ENCODE measurements at regions not wholly inside any gene's neighbourhood (a gene's known extent, or its start where the extent isn't known, plus 50 kb on each side); places are given as distances from the start of the nearest gene placed in this dataset.

DNA sequence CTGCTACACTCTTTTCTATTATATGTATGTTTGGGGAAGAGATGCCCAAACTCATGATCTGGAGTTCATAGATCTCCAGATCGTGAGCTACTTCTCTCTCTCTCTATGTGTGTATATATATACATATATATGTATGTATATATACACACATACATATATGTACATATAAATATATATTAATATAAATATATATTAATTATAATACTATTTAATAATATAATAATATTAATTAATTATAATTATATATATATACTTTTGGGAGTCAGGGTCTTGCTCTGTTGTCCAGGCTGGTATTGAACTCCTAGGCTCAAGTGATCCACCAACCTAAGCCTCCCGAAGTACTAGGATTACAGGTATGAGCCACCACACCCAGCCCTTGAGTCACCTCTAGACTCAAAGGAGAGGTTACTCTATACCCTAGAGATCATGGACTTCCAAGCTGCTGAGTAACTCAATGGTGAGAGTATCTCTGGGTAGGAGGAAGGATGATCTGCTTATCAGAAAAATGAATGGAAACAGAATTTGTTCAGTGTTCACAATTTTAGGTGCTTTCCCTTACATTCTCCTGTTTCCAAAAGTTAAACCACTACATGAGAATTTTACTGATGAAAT, 463.5 kb upstream of the TRIB2 start:
- DNase-seq: no peak
- WGBS, 2 donors: 95% methylated on average over 2 of the region's 2 CpGs
- peaks cover 0 to 14% (median 10%) of the 10 kb centered on the region in 4 donors for H3K4me1 ChIP-seq
- H3K27ac ChIP-seq: no peak overlapping the region
- no peak overlapping the region for H3K4me3 ChIP-seq
- intact Hi-C loops (cut with DNase I): no loop called here
- H3K36me3 ChIP-seq: no peaks in the 10 kb centered on the region
- TF ChIP-seq POLR2A (IDR thresholded peaks at IDR 0.05): no peak
- no peaks in the 10 kb centered on the region for H3K9me3 ChIP-seq
- no peaks in the 10 kb centered on the region for H3K27me3 ChIP-seq

DNA sequence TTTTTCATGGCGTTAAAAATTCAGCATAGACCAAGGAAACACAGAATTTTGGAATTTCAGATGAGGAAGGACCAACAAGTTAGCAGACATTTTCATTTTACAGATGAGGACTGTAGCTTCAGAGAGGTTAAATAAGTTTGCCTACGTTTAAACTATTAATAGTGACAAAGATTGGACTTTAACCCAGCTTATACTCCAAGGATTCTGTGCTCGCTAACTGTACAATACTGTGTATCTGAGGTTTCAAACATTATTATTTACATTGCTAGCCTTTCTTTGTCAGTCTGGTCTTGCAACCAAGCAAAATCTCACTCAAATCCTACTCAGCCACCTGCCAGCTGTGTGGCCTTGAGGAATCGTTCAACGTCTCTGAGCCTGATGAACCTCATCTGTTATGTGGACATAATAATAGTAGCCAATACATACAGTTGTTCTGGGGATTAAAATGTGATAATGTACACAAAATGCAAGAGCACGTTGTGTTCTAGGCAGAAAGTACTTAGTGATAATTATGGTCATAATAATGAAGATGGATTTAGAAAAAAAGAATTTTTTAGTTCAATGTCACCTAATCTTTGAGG, 462.4 kb upstream of the TRIB2 start:
- intact Hi-C loops (cut with DNase I): no loop called here
- 64 to 78% methylated on average over 6 of the region's 6 CpGs for WGBS, 2 donors
- Histone ChIP-seq H3K27ac (no peak overlapping the region), H3K27me3 (no peaks in the 10 kb centered on the region), H3K4me1 (peaks cover 0 to 14% (median 10%) of the 10 kb centered on the region in 4 donors), H3K4me3 (no peak overlapping the region), H3K9me3 (no peaks in the 10 kb centered on the region), H3K36me3 (no peaks in the 10 kb centered on the region)
- no peak for DNase-seq
- TF ChIP-seq POLR2A (IDR thresholded peaks at IDR 0.05) (no peak), POLR2AphosphoS5 (IDR thresholded peaks at IDR 0.05) (no peak), EP300 (IDR thresholded peaks at IDR 0.05) (no peak)
- TF ChIP-seq, protein P1, sequence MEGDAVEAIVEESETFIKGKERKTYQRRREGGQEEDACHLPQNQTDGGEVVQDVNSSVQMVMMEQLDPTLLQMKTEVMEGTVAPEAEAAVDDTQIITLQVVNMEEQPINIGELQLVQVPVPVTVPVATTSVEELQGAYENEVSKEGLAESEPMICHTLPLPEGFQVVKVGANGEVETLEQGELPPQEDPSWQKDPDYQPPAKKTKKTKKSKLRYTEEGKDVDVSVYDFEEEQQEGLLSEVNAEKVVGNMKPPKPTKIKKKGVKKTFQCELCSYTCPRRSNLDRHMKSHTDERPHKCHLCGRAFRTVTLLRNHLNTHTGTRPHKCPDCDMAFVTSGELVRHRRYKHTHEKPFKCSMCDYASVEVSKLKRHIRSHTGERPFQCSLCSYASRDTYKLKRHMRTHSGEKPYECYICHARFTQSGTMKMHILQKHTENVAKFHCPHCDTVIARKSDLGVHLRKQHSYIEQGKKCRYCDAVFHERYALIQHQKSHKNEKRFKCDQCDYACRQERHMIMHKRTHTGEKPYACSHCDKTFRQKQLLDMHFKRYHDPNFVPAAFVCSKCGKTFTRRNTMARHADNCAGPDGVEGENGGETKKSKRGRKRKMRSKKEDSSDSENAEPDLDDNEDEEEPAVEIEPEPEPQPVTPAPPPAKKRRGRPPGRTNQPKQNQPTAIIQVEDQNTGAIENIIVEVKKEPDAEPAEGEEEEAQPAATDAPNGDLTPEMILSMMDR (IDR thresholded peaks at IDR 0.05): no peak

DNA sequence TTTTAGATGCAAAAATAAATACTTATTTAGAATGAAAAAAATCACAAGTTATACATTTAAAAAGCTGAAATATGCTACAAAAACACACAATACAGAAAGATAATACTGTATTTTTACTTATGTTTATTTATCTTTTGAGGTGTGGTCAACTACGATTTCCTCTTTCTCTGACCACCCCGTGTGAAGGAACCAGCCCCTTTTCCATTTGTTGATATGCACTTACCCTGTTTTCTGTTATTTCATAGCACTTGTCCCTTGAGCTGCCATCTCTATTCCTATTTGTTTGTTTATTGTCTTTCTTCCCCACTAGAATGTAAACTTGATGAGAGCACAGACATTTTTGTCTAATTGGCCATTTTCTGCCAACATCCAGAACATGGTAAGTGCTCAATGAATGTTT, 460.5 kb upstream of the TRIB2 start:
- H3K4me1 ChIP-seq: peaks cover 0 to 14% (median 10%) of the 10 kb centered on the region in 4 donors
- no peak overlapping the region for H3K4me3 ChIP-seq
- no peaks in the 10 kb centered on the region for H3K27me3 ChIP-seq
- no peaks in the 10 kb centered on the region for H3K9me3 ChIP-seq
- no peak for DNase-seq
- H3K36me3 ChIP-seq: no peaks in the 10 kb centered on the region
- H3K27ac ChIP-seq: no peak overlapping the region
- intact Hi-C loops (cut with DNase I): no loop called here
- 43 to 51% methylated on average over 2 of the region's 2 CpGs for WGBS, 2 donors
- TF ChIP-seq, protein P1 (IDR thresholded peaks at IDR 0.05): no peak
- TF ChIP-seq POLR2A (IDR thresholded peaks at IDR 0.05) (no peak), POLR2AphosphoS5 (IDR thresholded peaks at IDR 0.05) (no peak), EP300 (IDR thresholded peaks at IDR 0.05) (no peak)

DNA sequence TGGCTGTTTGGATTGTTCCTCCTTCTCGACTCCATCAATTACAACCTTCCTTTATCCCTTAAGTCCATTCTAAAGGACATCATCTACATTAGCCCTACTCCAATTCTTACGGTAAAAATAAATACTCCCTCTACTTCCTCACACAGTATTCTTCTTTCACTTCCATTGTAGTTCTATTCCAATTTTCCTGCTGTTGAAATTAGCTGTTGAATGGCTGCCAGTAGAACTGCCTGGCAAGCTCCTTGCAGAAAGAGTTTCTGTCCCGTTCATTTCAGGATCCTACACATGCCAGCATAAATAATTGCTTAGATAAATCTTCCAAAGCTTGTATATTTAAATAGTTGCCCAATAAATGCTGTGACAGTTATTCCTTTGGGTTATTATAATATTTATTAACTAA, 459.3 kb upstream of the TRIB2 start:
- Histone ChIP-seq H3K27me3 (no peaks in the 10 kb centered on the region), H3K4me1 (peaks cover 0 to 20% (median 14%) of the 10 kb centered on the region in 4 donors), H3K9me3 (no peaks in the 10 kb centered on the region), H3K27ac (peak overlapping the region in 1 of 4 donors; percentile 35), H3K4me3 (no peak overlapping the region), H3K36me3 (no peaks in the 10 kb centered on the region)
- DNase-seq: no peak
- TF ChIP-seq POLR2AphosphoS5 (IDR thresholded peaks at IDR 0.05) (peak in 1 of 4 donors; percentile 6), EP300 (IDR thresholded peaks at IDR 0.05) (no peak)
- 69 to 74% methylated on average over 3 of the region's 3 CpGs for WGBS, 2 donors
- intact Hi-C loops (cut with DNase I): no loop called here

DNA sequence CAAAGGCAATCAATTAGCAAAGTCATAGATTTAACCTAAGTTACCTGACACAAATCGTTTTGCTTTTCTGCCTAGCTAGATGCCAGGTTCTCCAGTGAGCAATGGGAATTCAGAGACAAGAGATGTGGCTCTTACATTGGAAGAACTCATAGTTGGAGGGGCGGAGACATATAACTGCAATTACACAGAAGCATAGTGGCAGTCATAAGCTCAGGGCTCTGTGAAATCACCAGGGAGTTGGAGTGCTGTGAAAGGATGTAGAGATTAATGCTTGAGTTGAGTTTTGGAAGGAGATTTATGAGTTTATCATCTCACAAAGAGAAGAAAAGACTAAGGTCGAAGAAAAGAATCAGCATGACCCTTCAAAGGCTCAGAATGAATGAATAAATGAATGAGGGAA, 457.2 kb upstream of the TRIB2 start:
- Histone ChIP-seq H3K4me1 (peaks cover 0 to 29% (median 23%) of the 10 kb centered on the region in 4 donors), H3K27ac (no peak overlapping the region), H3K27me3 (no peaks in the 10 kb centered on the region), H3K36me3 (no peaks in the 10 kb centered on the region), H3K4me3 (no peak overlapping the region), H3K9me3 (no peaks in the 10 kb centered on the region)
- intact Hi-C loops (cut with DNase I): no loop called here
- 84 to 91% methylated on average over 3 of the region's 3 CpGs for WGBS, 2 donors
- TF ChIP-seq POLR2A (IDR thresholded peaks at IDR 0.05) (no peak), POLR2AphosphoS5 (IDR thresholded peaks at IDR 0.05) (no peak), EP300 (IDR thresholded peaks at IDR 0.05) (no peak)
- TF ChIP-seq, protein P1 (IDR thresholded peaks at IDR 0.05): no peak
- DNase-seq: no peak
